Bronchial epithelial cell (primary cell): ENCODE measurements at regions not wholly inside any gene's neighbourhood (a gene's known extent, or its start where the extent isn't known, plus 50 kb on each side); places are given as distances from the start of the nearest gene placed in this dataset.
"Not testable (repeated sequence)": the region's sequence is repeated elsewhere in the genome, so short reads cannot be mapped to it uniquely, and the experiment has no call there.

Experiments used
- DNase-seq: peaks from one replicate; pipeline ENCODE4 v3.0.0-alpha.2; 2010; ENCODE audit warnings: low read depth
- FAIRE-seq: peaks from 2 replicates; lab custom pipeline; 2011; peaks lifted over from hg19 to GRCh38; lab: Jason Lieb, UNC
- H3K27me3 ChIP-seq: 2 replicates; pipeline ENCODE4 v1.5.1; 2011; ENCODE audit warnings: low read length; ENCODE audit not compliant: control insufficient read depth, insufficient read depth
- H3K36me3 ChIP-seq: 2 replicates; pipeline ENCODE4 v1.5.1; 2011; ENCODE audit warnings: low read length; ENCODE audit not compliant: control insufficient read depth, insufficient read depth
- H3K4me3 ChIP-seq: 2 replicates; pipeline ENCODE4 v1.5.1; 2011; ENCODE audit warnings: mild to moderate bottlenecking, low read depth, low read length, control low read depth
- TF ChIP-seq, protein P1 (sequence below): IDR thresholded peaks from 2 replicates; pipeline ENCODE4 v1.5.1; 2011; ENCODE audit warnings: mild to moderate bottlenecking, moderate library complexity, low read length, control low read depth, inconsistent platforms; ENCODE audit not compliant: insufficient read depth, severe bottlenecking

DNA sequence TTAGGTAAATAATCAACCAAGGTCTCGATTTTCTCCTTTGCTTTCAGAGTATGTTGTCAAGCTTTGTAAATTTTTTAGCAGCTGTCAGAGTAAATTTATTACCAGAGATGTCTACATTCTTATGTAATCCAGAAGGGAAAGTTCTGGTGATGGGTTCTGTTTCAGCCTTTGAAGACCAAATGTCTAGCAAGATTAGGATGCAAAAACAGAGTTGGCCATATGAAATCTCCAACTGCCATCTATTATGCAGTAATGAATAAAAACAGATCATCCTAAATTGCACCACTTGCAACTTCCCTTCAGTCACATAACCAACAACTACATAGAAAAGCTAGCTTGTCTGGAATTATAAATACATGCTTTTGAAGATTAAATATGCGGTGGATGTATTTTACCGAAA, 826.8 kb upstream of the KIF2B start:
- DNase-seq (no peak), FAIRE-seq (no peak)
- TF ChIP-seq, protein P1, sequence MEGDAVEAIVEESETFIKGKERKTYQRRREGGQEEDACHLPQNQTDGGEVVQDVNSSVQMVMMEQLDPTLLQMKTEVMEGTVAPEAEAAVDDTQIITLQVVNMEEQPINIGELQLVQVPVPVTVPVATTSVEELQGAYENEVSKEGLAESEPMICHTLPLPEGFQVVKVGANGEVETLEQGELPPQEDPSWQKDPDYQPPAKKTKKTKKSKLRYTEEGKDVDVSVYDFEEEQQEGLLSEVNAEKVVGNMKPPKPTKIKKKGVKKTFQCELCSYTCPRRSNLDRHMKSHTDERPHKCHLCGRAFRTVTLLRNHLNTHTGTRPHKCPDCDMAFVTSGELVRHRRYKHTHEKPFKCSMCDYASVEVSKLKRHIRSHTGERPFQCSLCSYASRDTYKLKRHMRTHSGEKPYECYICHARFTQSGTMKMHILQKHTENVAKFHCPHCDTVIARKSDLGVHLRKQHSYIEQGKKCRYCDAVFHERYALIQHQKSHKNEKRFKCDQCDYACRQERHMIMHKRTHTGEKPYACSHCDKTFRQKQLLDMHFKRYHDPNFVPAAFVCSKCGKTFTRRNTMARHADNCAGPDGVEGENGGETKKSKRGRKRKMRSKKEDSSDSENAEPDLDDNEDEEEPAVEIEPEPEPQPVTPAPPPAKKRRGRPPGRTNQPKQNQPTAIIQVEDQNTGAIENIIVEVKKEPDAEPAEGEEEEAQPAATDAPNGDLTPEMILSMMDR = no peak
- Histone ChIP-seq H3K36me3 (no peaks in the 10 kb centered on the region), H3K27me3 (no peaks in the 10 kb centered on the region), H3K4me3 (no peak overlapping the region)

DNA sequence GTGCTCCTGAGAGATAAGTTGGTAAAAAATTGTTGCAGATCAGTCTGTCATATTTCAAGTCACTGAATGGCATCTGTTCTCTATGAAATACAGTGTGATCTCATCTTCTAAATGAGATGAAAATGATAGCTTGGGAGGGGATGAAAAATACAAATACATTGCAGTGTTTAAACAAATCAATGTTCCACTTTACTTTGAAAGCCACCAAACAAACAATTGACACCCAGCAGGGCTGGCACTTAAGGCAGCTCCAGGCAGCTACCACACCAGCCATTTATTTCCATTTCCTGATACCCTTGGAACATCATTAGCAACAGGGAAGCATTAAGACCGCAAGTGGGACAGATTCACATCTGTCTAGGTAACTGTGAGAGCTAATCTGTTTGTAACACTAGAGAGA, 827.6 kb upstream of the KIF2B start:
- H3K27me3 ChIP-seq = no peaks in the 10 kb centered on the region
- TF ChIP-seq, protein P1 = no peak
- H3K36me3 ChIP-seq = no peaks in the 10 kb centered on the region
- no peak for FAIRE-seq
- no peak for DNase-seq
- H3K4me3 ChIP-seq = no peak overlapping the region

DNA sequence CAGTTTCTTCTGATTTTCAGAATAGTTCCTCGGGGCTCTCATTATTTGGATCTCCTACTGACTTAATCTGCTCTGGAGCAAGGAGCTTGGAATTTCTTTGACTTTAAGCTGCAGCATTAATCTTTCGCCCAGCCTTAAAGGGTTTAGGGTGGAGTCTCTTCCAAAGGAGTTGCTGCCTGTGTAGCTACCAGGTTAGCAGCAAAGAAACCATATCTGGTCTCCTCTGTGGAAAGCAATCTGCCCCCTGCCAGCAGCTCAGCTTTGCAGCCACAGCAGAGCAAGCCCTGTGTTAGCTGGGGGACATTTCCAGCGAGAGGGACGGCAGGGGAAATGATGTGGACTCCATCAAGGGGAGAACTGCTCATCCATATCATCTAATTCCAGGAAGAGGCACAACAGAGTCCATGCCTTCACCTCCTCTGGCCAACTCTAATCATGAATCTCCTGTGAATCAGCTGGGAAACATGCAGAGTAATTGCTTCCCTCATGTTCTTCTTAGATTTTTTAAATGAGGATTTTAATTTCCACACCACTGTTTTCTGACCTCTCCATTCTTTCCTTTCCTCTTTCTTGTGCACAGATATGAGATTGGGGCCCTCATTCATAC, 827.6 kb upstream of the CA10 start:
- Histone ChIP-seq H3K36me3 (no peaks in the 10 kb centered on the region), H3K27me3 (no peaks in the 10 kb centered on the region), H3K4me3 (no peak overlapping the region)
- TF ChIP-seq, protein P1 = no peak
- FAIRE-seq (no peak), DNase-seq (no peak)

DNA sequence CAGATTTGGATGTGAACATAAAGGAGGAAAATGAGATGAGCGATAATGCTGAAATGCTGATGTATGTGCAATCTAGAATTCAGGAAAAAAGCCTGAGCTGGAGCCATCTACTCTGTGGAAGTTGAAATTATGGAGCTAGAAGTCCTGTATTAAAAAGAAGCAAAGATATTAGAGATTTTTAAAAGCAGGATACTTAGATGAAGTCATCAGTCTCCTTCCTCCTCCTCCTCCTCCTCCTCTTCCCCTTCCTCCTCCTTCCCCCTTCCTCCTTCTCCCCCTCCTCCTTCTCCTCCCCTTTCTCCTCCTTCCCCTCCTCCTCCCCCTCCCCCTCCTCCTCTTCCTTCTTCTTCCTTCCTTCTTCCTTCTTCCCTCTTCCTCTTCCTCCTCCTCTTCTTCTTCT, 823.8 kb upstream of the CA10 start:
- no peak overlapping the region for H3K4me3 ChIP-seq
- FAIRE-seq = no peak
- no peak for DNase-seq
- no peaks in the 10 kb centered on the region for H3K36me3 ChIP-seq
- TF ChIP-seq, protein P1 = no peak
- H3K27me3 ChIP-seq = no peaks in the 10 kb centered on the region

DNA sequence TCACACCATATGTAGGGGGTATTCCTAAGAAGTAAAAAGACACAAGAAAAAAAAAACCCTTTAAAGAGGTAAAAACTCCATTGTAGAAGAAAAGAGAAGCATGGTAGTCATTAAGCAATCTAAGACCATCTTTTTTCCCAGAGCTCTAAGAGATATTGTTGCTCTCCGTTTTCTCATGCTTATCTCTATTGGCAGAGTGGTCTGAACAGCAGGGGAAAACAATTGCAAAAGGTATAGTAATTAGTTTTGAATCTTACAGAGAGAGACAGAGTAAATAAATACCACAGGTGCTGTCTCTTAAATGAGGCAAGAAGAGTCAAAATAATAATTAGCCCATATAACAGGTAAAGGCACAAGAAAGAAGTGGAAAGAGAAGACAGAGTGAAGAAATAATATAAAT, 821.4 kb upstream of the CA10 start:
- TF ChIP-seq, protein P1 = no peak
- no peaks in the 10 kb centered on the region for H3K27me3 ChIP-seq
- DNase-seq = no peak
- no peak for FAIRE-seq
- H3K36me3 ChIP-seq = no peaks in the 10 kb centered on the region
- H3K4me3 ChIP-seq = no peak overlapping the region

DNA sequence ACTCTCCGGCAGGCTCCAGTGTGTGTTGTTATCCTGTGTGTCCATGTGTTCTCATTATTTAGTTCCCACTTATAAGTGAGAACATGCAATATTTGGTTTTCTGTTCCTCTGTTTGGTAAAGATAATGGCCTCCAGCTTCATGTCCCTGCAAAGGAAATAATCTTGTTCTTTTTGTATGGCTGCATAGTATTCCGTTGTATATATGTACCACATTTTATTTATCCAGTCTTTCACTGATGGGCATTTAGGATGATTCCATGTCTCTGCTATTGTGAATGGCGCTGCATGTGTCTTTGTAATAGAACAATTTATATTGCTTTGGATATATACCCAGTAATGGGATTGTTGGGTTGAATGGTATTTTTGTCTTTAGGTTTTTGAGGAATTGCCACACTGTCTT, 807.3 kb upstream of the CA10 start:
- H3K4me3 ChIP-seq = no peak overlapping the region
- H3K36me3 ChIP-seq = no peaks in the 10 kb centered on the region
- no peak for DNase-seq
- no peaks in the 10 kb centered on the region for H3K27me3 ChIP-seq
- FAIRE-seq = no peak
- TF ChIP-seq, protein P1 = no peak

DNA sequence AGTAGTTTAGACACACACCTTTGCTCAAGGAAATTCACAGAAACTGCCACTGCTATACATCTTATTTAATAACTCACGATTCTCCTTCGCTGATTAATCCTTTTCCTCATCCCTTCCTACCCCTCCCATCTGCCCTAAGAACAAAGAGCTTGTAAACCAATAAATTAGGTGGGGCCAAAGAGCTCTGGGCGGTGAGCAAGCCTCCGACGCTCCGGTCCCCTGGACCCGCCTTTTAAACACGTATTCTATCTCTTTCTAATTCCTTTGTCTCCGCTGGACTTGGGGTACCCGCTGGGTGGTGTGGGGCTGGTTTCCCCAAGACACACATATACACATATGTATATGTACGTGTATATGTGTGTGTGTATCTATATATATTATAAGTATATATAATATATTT, 803.2 kb upstream of the CA10 start:
- H3K36me3 ChIP-seq, H3K4me3 ChIP-seq, H3K27me3 ChIP-seq, DNase-seq, FAIRE-seq: not testable (repeated sequence)
